NCI-H2227 treated with DMSO at 0.1 percent for 48 hours (cell line): ENCODE measurements at regions not wholly inside any gene's neighbourhood (a gene's known extent, or its start where the extent isn't known, plus 50 kb on each side); places are given as distances from the start of the nearest gene placed in this dataset.
A peak's percentile ranks its signal among the peaks of the same experiment; 100 is the strongest.
"Not testable (repeated sequence)": the region's sequence is repeated elsewhere in the genome, so short reads cannot be mapped to it uniquely, and the experiment has no call there.

Experiments
- DNase-seq: peaks from one replicate; lab custom pipeline; 2025; lab: John Stamatoyannopoulos, UW

- DNase-seq = not testable (repeated sequence)
These were observed 507.2 kb upstream of the ZNF608 start for GRCh38 chr5:125253634-125254033.

- DNase-seq = no peak
These were observed 507.8 kb upstream of the ZNF608 start for GRCh38 chr5:125254267-125254666.

- DNase-seq = no peak
These were observed 509.9 kb upstream of the ZNF608 start for GRCh38 chr5:125256296-125256695.

GRCh38 chr5:125257057-125257972, 510.9 kb upstream of the ZNF608 start:
- DNase-seq = peak; percentile 47

GRCh38 chr5:125257997-125258396, 511.6 kb upstream of the ZNF608 start:
- no peak for DNase-seq

- no peak for DNase-seq
These were observed 512.2 kb upstream of the ZNF608 start for GRCh38 chr5:125258615-125259014.

GRCh38 chr5:125261505-125262250, 515.2 kb upstream of the ZNF608 start:
- no peak for DNase-seq

GRCh38 chr5:125262782-125263181, 516.3 kb upstream of the ZNF608 start:
- no peak for DNase-seq

- DNase-seq = no peak
These were observed 516.9 kb upstream of the ZNF608 start for GRCh38 chr5:125263356-125263755.

GRCh38 chr5:125266106-125266505, 519.7 kb upstream of the ZNF608 start:
- no peak for DNase-seq

GRCh38 chr5:125267636-125268248, 521.3 kb upstream of the ZNF608 start:
- no peak for DNase-seq

GRCh38 chr5:125269926-125270325, 523.5 kb upstream of the ZNF608 start:
- DNase-seq = no peak

GRCh38 chr5:125272357-125272756, 525.9 kb upstream of the ZNF608 start:
- DNase-seq = no peak

- no peak for DNase-seq
These were observed 527.8 kb upstream of the ZNF608 start for GRCh38 chr5:125274211-125274610.

GRCh38 chr5:125274938-125275724, 528.7 kb upstream of the ZNF608 start:
- peak; percentile 92 for DNase-seq

- peak; percentile 84 for DNase-seq
These were observed 529.3 kb upstream of the ZNF608 start for GRCh38 chr5:125275725-125276090.

GRCh38 chr5:125276096-125276495, 529.7 kb upstream of the ZNF608 start:
- DNase-seq = peak; percentile 74

GRCh38 chr5:125277494-125278154, 531.2 kb upstream of the ZNF608 start:
- no peak for DNase-seq

- no peak for DNase-seq
These were observed 532.3 kb upstream of the ZNF608 start for GRCh38 chr5:125278711-125279110.

- DNase-seq = no peak
These were observed 535.2 kb upstream of the ZNF608 start for GRCh38 chr5:125281667-125282066.

- no peak for DNase-seq
These were observed 536.9 kb upstream of the ZNF608 start for GRCh38 chr5:125283372-125283771.
